HepG2 (cell line): ENCODE measurements at regions not wholly inside any gene's neighbourhood (a gene's known extent, or its start where the extent isn't known, plus 50 kb on each side); places are given as distances from the start of the nearest gene placed in this dataset.
A peak's percentile ranks its signal among the peaks of the same experiment; 100 is the strongest.

Experiments used
- CEBPB ChIP-seq: IDR thresholded peaks from 2 replicates; pipeline ENCODE4 v1.6.1; 2011; ENCODE audit warnings: low read depth, low read length, improper control_type of control experiment, borderline replicate concordance
- CREB1 ChIP-seq, 2 experiments: fragments of 450-650 bp in 1 of 2; IDR thresholded peaks; 2 replicates each; pipeline ENCODE4 v1.6.1; 2016 to 2017; ENCODE audit warnings: control low read depth in 1 of 2, mild to moderate bottlenecking in 1 of 2, missing compliant biosample characterization in 1 of 2, missing genetic modification characterization in 1 of 2
- EP300 ChIP-seq, 3 experiments: sonication (generic) in 1 of 3; formaldehyde crosslinking in 1 of 3; IDR thresholded peaks; 2 replicates each; pipeline versions ENCODE4 v1.5.1 to v1.6.1; 2011 to 2020; ENCODE audit warnings: low read depth in 2 of 3, low read length in 2 of 3, borderline replicate concordance in 1 of 3, improper control_type of control experiment in 1 of 3, mild to moderate bottlenecking in 1 of 3, missing genetic modification reagents in 1 of 3, moderate library complexity in 1 of 3
- ETV5 ChIP-seq: IDR thresholded peaks from 2 replicates; pipeline ENCODE4 v1.6.1; 2018; ENCODE audit warnings: missing biosample characterization, missing genetic modification reagents, inconsistent platforms, borderline replicate concordance
- FOXJ3 ChIP-seq: sonication (generic); formaldehyde crosslinking; IDR thresholded peaks from 2 replicates; pipeline ENCODE4 v1.4.0; 2020; ENCODE audit warnings: missing genetic modification reagents, mild to moderate bottlenecking, borderline replicate concordance
- FOXP1 ChIP-seq, 2 experiments: fragments of 450-650 bp in 1 of 2; IDR thresholded peaks; 2 replicates each; pipeline ENCODE4 v1.6.1; 2017 to 2018; ENCODE audit warnings: antibody characterized with exemption in 1 of 2
- GFI1 ChIP-seq: sonication (generic); formaldehyde crosslinking; IDR thresholded peaks from 2 replicates; pipeline ENCODE4 v1.5.0; 2020; ENCODE audit warnings: missing genetic modification reagents, mild to moderate bottlenecking, borderline replicate concordance
- ISL2 ChIP-seq: sonication (generic); formaldehyde crosslinking; IDR thresholded peaks from 2 replicates; pipeline ENCODE4 v1.5.0; 2020; ENCODE audit warnings: missing genetic modification reagents
- JARID2 ChIP-seq: sonication (generic); formaldehyde crosslinking; IDR thresholded peaks from 2 replicates; pipeline ENCODE4 v1.8.1; 2023; ENCODE audit warnings: missing genetic modification reagents, inconsistent platforms; ENCODE audit not compliant: insufficient replicate concordance
- NCOR1 ChIP-seq: fragments of 200-600 bp; sonication (generic); IDR thresholded peaks from 2 replicates; pipeline ENCODE4 v1.7.0; 2017; ENCODE audit warnings: antibody characterized with exemption, low read length, borderline replicate concordance
- NR2F1 ChIP-seq, 2 experiments: fragments of 450-650 bp in 1 of 2; formaldehyde crosslinking in 1 of 2; IDR thresholded peaks; 2 replicates each; pipeline versions ENCODE4 v1.5.0 to v1.6.1; 2016 to 2020; ENCODE audit warnings: mild to moderate bottlenecking in 1 of 2, missing compliant biosample characterization in 1 of 2, missing genetic modification reagents in 1 of 2, moderate library complexity in 1 of 2
- NR2F6 ChIP-seq, 2 experiments: IDR thresholded peaks; 2 replicates each; pipeline ENCODE4 v1.6.1; 2016; ENCODE audit warnings: antibody characterized with exemption in 1 of 2, mild to moderate bottlenecking in 1 of 2
- POGZ ChIP-seq: sonication (generic); formaldehyde crosslinking; IDR thresholded peaks from 2 replicates; pipeline ENCODE4 v1.4.0; 2020; ENCODE audit warnings: mild to moderate bottlenecking, missing genetic modification reagents
- PPARG ChIP-seq: conservative IDR thresholded peaks from 2 replicates; pipeline ENCODE4 v1.6.1; 2016; ENCODE audit warnings: missing biosample characterization, missing genetic modification reagents
- SNRNP70 ChIP-seq: fragments of 200-400 bp; formaldehyde crosslinking; IDR thresholded peaks from 2 replicates; pipeline ENCODE4 v1.6.1; 2017; ENCODE audit warnings: mild to moderate bottlenecking, low read depth, low read length, moderate library complexity
- TBX2 ChIP-seq: sonication (generic); formaldehyde crosslinking; IDR thresholded peaks from 2 replicates; pipeline ENCODE4 v1.5.0; 2020; ENCODE audit warnings: missing genetic modification reagents, mild to moderate bottlenecking, borderline replicate concordance
- TBX3 ChIP-seq: fragments of 450-650 bp; IDR thresholded peaks from 2 replicates; pipeline ENCODE4 v1.6.1; 2017; ENCODE audit warnings: antibody characterized with exemption, mild to moderate bottlenecking, inconsistent platforms, borderline replicate concordance
- TCF7 ChIP-seq: sonication (generic); IDR thresholded peaks from 2 replicates; pipeline ENCODE4 v1.6.1; 2016; ENCODE audit warnings: antibody characterized with exemption, low read depth
- ZC3H13 ChIP-seq: sonication (generic); formaldehyde crosslinking; IDR thresholded peaks from 2 replicates; pipeline ENCODE4 v1.8.1; 2023; ENCODE audit warnings: mild to moderate bottlenecking, missing genetic modification reagents, moderate library complexity
- ZMYM4 ChIP-seq: sonication (generic); formaldehyde crosslinking; IDR thresholded peaks from 2 replicates; pipeline ENCODE4 v1.8.1; 2023; ENCODE audit warnings: mild to moderate bottlenecking, missing genetic modification reagents
- ZNF101 ChIP-seq: sonication (generic); formaldehyde crosslinking; IDR thresholded peaks from 2 replicates; pipeline ENCODE4 v1.4.0; 2020; ENCODE audit warnings: mild to moderate bottlenecking, low read depth, missing genetic modification reagents, borderline replicate concordance
- ZNF263 ChIP-seq: sonication (generic); formaldehyde crosslinking; IDR thresholded peaks from 2 replicates; pipeline ENCODE4 v1.4.0; 2020; ENCODE audit warnings: missing genetic modification reagents
- ZNF282 ChIP-seq: fragments of 450-650 bp; IDR thresholded peaks from 2 replicates; pipeline ENCODE4 v1.6.1; 2018; ENCODE audit not compliant: partially characterized antibody
- ZSCAN12 ChIP-seq: sonication (generic); formaldehyde crosslinking; IDR thresholded peaks from 2 replicates; pipeline ENCODE4 v1.9.0; 2021; ENCODE audit warnings: mild to moderate bottlenecking, missing genetic modification reagents
- TF ChIP-seq, protein P1 (sequence below): IDR thresholded peaks from 2 replicates; pipeline ENCODE4 v1.6.1; 2016; ENCODE audit warnings: low read depth, missing genetic modification reagents, missing compliant biosample characterization

GRCh38 chr13:73210218-73210883 is 151.5 kb downstream of the KLF5 start (continued):
- TF ChIP-seq POGZ (CRISPR knock-in tag): peak; percentile 13; the same call in 1 of the 2 replicates
- TF ChIP-seq CEBPB: peak; percentile 72
- TF ChIP-seq NR2F1 (CRISPR knock-in tag; IDR thresholded peaks at IDR 0.05): peak in 1 of 2 experiments; percentile 45; a peak in 2 of 4 replicates
- TF ChIP-seq SNRNP70: no peak
- no peak for TF ChIP-seq FOXP1 (IDR thresholded peaks at IDR 0.05)
- peak; percentile 30; the same call in 1 of the 2 replicates for TF ChIP-seq FOXP1 (CRISPR knock-in tag; IDR thresholded peaks at IDR 0.05)
- TF ChIP-seq NR2F6 (IDR thresholded peaks at IDR 0.05): peak; percentile 62
- TF ChIP-seq NR2F6 (CRISPR knock-in tag; IDR thresholded peaks at IDR 0.05): no peak
- peak; percentile 35; the same call in 1 of the 2 replicates for TF ChIP-seq ZMYM4
- TF ChIP-seq JARID2: no peak
- TF ChIP-seq TBX2 (CRISPR knock-in tag): peak; percentile 66
- peak; percentile 65; the same call in 1 of the 2 replicates for TF ChIP-seq TBX3
- peak; percentile 39; the same call in 1 of the 2 replicates for TF ChIP-seq ISL2 (CRISPR knock-in tag)
- peak; percentile 50; the same call in 1 of the 2 replicates for TF ChIP-seq NCOR1
- no peak for TF ChIP-seq CREB1 (IDR thresholded peaks at IDR 0.05)
- TF ChIP-seq CREB1 (CRISPR knock-in tag; IDR thresholded peaks at IDR 0.05): peak; percentile 25; the same call in 1 of the 2 replicates
- peak; percentile 70; the same call in 1 of the 2 replicates for TF ChIP-seq TCF7
- peak; percentile 38; the same call in 1 of the 2 replicates for TF ChIP-seq ZNF263 (CRISPR knock-in tag)
- no peak for TF ChIP-seq ZSCAN12 (CRISPR knock-in tag)
- TF ChIP-seq ETV5 (CRISPR knock-in tag): peak; percentile 21; the same call in 1 of the 2 replicates
- TF ChIP-seq GFI1 (CRISPR knock-in tag): peak; percentile 72
- TF ChIP-seq, protein P1, sequence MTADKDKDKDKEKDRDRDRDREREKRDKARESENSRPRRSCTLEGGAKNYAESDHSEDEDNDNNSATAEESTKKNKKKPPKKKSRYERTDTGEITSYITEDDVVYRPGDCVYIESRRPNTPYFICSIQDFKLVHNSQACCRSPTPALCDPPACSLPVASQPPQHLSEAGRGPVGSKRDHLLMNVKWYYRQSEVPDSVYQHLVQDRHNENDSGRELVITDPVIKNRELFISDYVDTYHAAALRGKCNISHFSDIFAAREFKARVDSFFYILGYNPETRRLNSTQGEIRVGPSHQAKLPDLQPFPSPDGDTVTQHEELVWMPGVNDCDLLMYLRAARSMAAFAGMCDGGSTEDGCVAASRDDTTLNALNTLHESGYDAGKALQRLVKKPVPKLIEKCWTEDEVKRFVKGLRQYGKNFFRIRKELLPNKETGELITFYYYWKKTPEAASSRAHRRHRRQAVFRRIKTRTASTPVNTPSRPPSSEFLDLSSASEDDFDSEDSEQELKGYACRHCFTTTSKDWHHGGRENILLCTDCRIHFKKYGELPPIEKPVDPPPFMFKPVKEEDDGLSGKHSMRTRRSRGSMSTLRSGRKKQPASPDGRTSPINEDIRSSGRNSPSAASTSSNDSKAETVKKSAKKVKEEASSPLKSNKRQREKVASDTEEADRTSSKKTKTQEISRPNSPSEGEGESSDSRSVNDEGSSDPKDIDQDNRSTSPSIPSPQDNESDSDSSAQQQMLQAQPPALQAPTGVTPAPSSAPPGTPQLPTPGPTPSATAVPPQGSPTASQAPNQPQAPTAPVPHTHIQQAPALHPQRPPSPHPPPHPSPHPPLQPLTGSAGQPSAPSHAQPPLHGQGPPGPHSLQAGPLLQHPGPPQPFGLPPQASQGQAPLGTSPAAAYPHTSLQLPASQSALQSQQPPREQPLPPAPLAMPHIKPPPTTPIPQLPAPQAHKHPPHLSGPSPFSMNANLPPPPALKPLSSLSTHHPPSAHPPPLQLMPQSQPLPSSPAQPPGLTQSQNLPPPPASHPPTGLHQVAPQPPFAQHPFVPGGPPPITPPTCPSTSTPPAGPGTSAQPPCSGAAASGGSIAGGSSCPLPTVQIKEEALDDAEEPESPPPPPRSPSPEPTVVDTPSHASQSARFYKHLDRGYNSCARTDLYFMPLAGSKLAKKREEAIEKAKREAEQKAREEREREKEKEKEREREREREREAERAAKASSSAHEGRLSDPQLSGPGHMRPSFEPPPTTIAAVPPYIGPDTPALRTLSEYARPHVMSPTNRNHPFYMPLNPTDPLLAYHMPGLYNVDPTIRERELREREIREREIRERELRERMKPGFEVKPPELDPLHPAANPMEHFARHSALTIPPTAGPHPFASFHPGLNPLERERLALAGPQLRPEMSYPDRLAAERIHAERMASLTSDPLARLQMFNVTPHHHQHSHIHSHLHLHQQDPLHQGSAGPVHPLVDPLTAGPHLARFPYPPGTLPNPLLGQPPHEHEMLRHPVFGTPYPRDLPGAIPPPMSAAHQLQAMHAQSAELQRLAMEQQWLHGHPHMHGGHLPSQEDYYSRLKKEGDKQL (CRISPR knock-in tag): 0 out of 2 replicates have a peak, but pooled peaks have one; percentile 14
- TF ChIP-seq FOXJ3 (CRISPR knock-in tag): peak; percentile 31; the same call in 1 of the 2 replicates
- TF ChIP-seq ZNF282: no peak
- TF ChIP-seq EP300 (IDR thresholded peaks at IDR 0.05; ENCODE audit: low read depth in 2 of 2, low read length in 2 of 2): peak in 1 of 2 experiments; percentile 69; a peak in 1 of 4 replicates
- no peak for TF ChIP-seq EP300 (CRISPR knock-in tag; IDR thresholded peaks at IDR 0.05; ENCODE audit: borderline replicate concordance)
- TF ChIP-seq PPARG: peak; percentile 97
- TF ChIP-seq ZNF101 (CRISPR knock-in tag): no peak
- TF ChIP-seq ZC3H13 (CRISPR knock-in tag): no peak
